GM12872 (cell line): ENCODE measurements at regions not wholly inside any gene's neighbourhood (a gene's known extent, or its start where the extent isn't known, plus 50 kb on each side); places are given as distances from the start of the nearest gene placed in this dataset.

Source experiments
- TF ChIP-seq, protein P1 (sequence below): IDR thresholded peaks from 3 replicates; pipeline ENCODE4 v1.5.1; 2011; ENCODE audit warnings: low read depth, mild to moderate bottlenecking, low read length, moderate library complexity; ENCODE audit not compliant: insufficient read depth

DNA sequence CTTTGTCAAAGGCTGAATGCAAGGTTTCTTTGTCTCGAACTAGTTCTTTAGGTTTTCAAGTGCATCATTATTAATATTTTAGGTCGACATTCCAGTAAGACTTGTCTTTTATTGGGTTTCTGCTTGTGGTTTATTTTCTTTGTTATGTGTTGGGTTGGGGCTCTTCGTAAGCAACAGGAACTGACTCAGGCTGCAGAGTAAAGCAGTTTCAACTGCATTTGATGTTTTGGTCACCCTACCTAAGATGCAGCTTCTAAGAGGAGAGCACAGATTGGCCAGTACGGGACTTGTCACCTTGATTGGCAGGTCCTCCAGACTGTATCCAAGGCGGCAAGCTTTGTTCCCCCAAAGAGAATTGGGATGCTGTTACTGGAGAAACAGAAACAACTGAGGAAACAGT is 149.5 kb upstream of the SULF2 start:
- TF ChIP-seq, protein P1, sequence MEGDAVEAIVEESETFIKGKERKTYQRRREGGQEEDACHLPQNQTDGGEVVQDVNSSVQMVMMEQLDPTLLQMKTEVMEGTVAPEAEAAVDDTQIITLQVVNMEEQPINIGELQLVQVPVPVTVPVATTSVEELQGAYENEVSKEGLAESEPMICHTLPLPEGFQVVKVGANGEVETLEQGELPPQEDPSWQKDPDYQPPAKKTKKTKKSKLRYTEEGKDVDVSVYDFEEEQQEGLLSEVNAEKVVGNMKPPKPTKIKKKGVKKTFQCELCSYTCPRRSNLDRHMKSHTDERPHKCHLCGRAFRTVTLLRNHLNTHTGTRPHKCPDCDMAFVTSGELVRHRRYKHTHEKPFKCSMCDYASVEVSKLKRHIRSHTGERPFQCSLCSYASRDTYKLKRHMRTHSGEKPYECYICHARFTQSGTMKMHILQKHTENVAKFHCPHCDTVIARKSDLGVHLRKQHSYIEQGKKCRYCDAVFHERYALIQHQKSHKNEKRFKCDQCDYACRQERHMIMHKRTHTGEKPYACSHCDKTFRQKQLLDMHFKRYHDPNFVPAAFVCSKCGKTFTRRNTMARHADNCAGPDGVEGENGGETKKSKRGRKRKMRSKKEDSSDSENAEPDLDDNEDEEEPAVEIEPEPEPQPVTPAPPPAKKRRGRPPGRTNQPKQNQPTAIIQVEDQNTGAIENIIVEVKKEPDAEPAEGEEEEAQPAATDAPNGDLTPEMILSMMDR = no peak

DNA sequence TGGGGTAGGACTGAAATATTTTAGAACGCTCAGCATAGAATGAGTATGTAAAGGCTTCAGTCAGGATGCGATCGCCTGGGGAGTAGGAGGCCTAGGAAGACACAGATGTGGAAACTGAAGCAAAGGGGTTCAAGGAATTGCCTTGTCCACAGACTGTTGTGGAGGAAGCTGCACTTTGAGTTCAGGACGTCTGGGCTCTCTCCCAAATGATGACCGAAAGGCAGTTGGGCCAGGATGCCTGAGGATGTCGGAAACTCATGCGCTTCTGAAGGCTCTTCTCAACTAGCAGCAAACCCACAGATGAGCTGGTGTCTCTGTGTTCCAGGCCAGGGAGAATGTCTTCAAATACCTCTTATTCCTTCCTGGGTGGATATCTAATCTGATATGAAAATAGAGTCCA is 146.2 kb upstream of the SULF2 start:
- TF ChIP-seq, protein P1 = no peak

DNA sequence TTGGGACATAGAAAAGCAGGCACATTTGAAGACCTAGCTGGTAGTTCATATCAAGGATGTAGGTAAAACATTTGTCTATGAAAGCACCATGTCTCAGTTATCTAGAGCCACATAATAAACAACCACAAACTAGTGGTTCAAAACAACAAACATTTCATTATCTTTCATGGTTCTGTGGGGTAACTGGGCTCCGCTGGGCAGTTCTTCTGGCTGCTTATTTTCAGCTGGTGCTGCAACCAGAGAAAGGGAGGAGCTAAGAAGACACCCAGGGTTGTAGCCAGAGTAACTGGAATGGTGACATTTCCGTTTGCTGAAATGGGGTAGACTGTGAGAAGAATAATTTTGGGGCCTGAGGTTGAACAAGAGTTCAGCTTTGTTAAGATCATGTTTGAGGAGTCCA is 145.7 kb upstream of the SULF2 start:
- TF ChIP-seq, protein P1 = no peak

DNA sequence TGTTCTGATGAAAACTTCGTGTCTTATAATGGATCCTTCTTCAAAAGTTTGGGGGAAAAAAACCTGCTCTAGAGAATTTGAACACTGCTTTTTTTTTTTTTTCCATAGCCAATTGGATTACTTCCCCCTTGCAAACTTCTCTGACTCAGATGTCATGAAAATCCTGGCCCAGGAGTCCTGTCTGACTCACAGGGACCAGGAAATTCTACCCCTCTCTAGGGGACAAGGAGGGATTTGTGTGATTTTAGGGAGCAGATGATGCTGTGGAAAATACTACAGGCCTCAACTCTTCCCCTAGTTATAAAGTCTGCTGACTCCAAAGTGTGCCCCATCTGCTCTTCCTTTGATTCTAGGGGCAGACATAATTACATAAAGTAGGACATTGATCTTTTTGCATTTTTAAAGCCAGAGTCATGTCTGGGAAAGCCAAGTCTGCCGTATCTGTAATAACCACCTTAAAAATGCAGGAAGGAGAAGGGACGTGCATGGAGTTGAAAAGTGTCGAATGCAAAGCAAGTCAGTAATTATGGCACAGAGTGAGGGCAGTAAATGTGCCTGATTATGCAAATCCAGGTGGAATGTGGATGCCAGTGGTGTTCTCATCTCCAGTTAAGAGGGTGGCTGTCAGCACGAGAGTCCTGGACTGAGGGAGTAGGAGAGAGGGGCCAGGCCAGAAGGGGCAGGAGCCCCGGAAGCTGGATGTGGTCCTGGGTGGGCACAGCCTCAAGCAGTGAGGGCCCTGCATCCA is 144.3 kb upstream of the SULF2 start:
- TF ChIP-seq, protein P1 = no peak

DNA sequence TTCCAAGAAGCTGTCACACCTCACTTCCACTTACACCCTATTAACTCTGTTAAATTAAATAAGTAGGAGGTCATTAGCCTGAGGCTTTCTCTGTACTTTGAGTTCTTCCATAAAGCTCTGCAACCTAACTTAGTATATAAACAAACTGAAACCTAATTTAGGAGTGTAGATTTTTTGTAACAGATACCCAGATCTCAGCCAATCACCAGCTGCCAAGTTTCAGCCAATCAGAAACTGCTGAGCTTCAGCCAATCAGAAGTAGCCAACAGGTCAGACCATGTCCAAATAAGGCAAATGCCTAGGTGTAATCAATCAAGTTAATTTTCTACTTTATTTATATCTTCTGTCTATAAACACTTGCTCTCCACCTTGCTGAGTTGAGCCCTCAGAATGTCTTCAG is 142.7 kb upstream of the SULF2 start:
- TF ChIP-seq, protein P1 = no peak

DNA sequence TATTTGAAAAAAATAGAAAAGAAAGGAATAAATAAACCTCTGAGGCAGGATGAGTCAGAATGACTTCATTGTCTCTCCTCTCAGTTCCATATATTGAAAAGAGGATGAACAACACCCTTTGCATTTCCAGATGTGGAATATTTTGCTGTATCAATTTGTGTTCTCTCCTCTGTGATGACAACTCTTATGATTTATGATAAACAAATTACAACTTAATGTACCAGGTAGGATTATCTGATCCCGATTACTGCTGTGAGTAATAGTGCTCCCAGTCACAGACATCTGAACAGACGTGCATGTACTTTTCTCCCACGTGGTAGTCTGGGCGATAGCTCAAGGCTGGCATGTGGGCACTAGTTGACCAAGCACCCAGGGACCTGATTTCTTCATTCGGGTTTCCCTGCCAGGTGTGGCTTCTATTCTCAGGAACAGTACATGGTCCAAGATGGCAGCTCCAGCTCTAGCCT is 142.1 kb upstream of the SULF2 start:
- TF ChIP-seq, protein P1 = no peak

DNA sequence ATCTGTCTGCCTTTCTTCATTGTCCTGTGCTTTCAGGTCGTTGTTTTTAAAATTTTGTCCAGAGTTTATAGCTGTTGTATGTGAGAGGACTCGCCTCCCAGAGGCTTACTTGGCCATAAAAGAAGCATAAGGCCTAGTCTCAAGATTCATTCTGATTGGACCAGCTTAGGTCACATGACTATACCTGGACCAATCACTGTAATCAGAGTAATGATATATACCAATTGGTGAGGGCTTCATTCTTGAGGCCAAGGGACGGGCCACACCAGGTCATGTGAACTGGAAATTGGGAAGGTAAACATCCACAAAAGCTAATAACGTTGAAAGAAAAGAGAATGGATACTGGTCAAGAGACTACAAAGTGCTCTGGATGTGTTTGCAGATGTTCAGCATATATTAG is 141.4 kb upstream of the SULF2 start:
- TF ChIP-seq, protein P1 = no peak
